PC-3 (cell line): ENCODE measurements at regions not wholly inside any gene's neighbourhood (a gene's known extent, or its start where the extent isn't known, plus 50 kb on each side); places are given as distances from the start of the nearest gene placed in this dataset.

ENCODE experiments used
- ATAC-seq: fragments of 200-7000 bp; cut with Tn5 transposase; 2 replicates; pipeline ENCODE4 v1.9.1; 2020; ENCODE audit warnings: mild to moderate bottlenecking, moderate library complexity
- BruUV-seq: library from RNA; stranded (reverse); fragments of 400-500 nt; replicated peaks from 2 replicates; lab custom pipeline; 2021; lab: Mats Ljungman, UMichigan
- CTCF ChIA-PET: fragments of 300-600 bp; sonication (Branson Sonifier 250); formaldehyde crosslinking; loops from one replicate; lab custom pipeline; 2022; ENCODE audit warnings: antibody characterized with exemption; lab: Charles Lee
- POLR2A ChIA-PET: fragments of 300-600 bp; sonication (Branson Sonifier 250); formaldehyde crosslinking; loops from one replicate; lab custom pipeline; 2022; ENCODE audit warnings: antibody characterized with exemption; ENCODE audit not compliant: unreplicated experiment; lab: Charles Lee
- DNase-seq: peaks from one replicate; pipeline ENCODE4 v3.0.0-alpha.2; 2015
- H2AFZ ChIP-seq: fragments of 300-600 bp; sonication (generic); 2 replicates; pipeline ENCODE4 v1.6.0; 2016; ENCODE audit warnings: antibody characterized with exemption, low read length
- H3F3A ChIP-seq: fragments of 300-600 bp; sonication (generic); one replicate; pipeline ENCODE4 v1.6.0; 2017; ENCODE audit warnings: antibody characterized with exemption, low read length, control low read depth, mild to moderate bottlenecking; ENCODE audit not compliant: unreplicated experiment
- H3K27ac ChIP-seq: fragments of 300-600 bp; sonication (generic); 2 replicates; pipeline ENCODE4 v1.5.1; 2016; ENCODE audit warnings: mild to moderate bottlenecking, low read length
- H3K27me3 ChIP-seq: fragments of 300-600 bp; sonication (generic); 2 replicates; pipeline ENCODE4 v1.6.1; 2016; ENCODE audit warnings: low read length, mixed read lengths
- H3K36me3 ChIP-seq: fragments of 300-600 bp; sonication (generic); 2 replicates; pipeline ENCODE4 v1.6.1; 2016; ENCODE audit warnings: low read depth, mixed run types, low read length, mixed read lengths
- H3K4me1 ChIP-seq: fragments of 300-600 bp; sonication (generic); 2 replicates; pipeline ENCODE4 v1.5.1; 2016; ENCODE audit warnings: low read length; ENCODE audit not compliant: insufficient read depth
- H3K4me2 ChIP-seq: fragments of 300-600 bp; sonication (generic); 2 replicates; pipeline ENCODE4 v1.6.0; 2016; ENCODE audit warnings: low read length
- H3K4me3 ChIP-seq: fragments of 300-600 bp; sonication (generic); 2 replicates; pipeline ENCODE4 v1.5.1; 2016; ENCODE audit warnings: mild to moderate bottlenecking, low read length, mixed read lengths
- H3K79me2 ChIP-seq: fragments of 300-600 bp; sonication (generic); 2 replicates; pipeline ENCODE4 v1.6.1; 2017; ENCODE audit warnings: low read length, mixed read lengths
- H3K9ac ChIP-seq: fragments of 300-600 bp; sonication (generic); 2 replicates; pipeline ENCODE4 v1.6.0; 2016; ENCODE audit warnings: mild to moderate bottlenecking, low read length
- H3K9me2 ChIP-seq: fragments of 300-600 bp; sonication (generic); replicated peaks from 2 replicates; pipeline ENCODE4 v1.6.1; 2016; ENCODE audit warnings: mixed run types, low read length, mixed read lengths
- H3K9me3 ChIP-seq: fragments of 300-600 bp; sonication (generic); 2 replicates; pipeline ENCODE4 v1.6.1; 2016; ENCODE audit warnings: low read length, mixed read lengths
- H4K20me1 ChIP-seq: fragments of 300-600 bp; sonication (generic); 2 replicates; pipeline ENCODE4 v1.6.1; 2016; ENCODE audit warnings: low read length, mixed read lengths
- CTCF ChIP-seq: fragments of 300-600 bp; sonication (generic); conservative IDR thresholded peaks from 2 replicates; pipeline ENCODE4 v1.5.1; 2017; ENCODE audit warnings: antibody characterized with exemption, low read depth, mild to moderate bottlenecking, low read length
- EZH2 ChIP-seq: fragments of 300-600 bp; sonication (generic); IDR thresholded peaks from one replicate; pipeline ENCODE4 v1.6.1; 2017; ENCODE audit warnings: antibody characterized with exemption, mild to moderate bottlenecking, low read length; ENCODE audit not compliant: unreplicated experiment
- EZH2phosphoT487 ChIP-seq: fragments of 300-600 bp; sonication (generic); IDR thresholded peaks from 2 replicates; pipeline ENCODE4 v1.6.1; 2018; ENCODE audit warnings: mild to moderate bottlenecking, antibody characterized with exemption, low read length, borderline replicate concordance
- intact Hi-C: fragments of 100-400 bp; cut with micrococcal nuclease; formaldehyde crosslinking; loops from 2 replicates; pipeline ENCODE4 v1.9.0; 2023

GRCh38 chr19:30151081-30151480, 209.0 kb downstream of the URI1 start:
- ChIA-PET POLR2A (no interaction called here), CTCF (no interaction called here)
- Histone ChIP-seq H3K27me3 (no peaks in the 10 kb centered on the region), H3K4me3 (no peak overlapping the region), H3K9me3 (no peaks in the 10 kb centered on the region), H3K4me2 (no peak overlapping the region), H4K20me1 (no peaks in the 10 kb centered on the region), H3K27ac (no peak overlapping the region), H3K36me3 (no peaks in the 10 kb centered on the region), H3K79me2 (no peaks in the 10 kb centered on the region), H3F3A (no peaks in the 10 kb centered on the region), H3K9me2 (no peaks in the 10 kb centered on the region), H3K9ac (no peak overlapping the region), H2AFZ (no peak overlapping the region), H3K4me1 (peaks cover 13% of the 10 kb centered on the region)
- ATAC-seq (no peak), DNase-seq (no peak)
- no peak for TF ChIP-seq EZH2
- TF ChIP-seq CTCF = no peak
- no peak for TF ChIP-seq EZH2phosphoT487
- no TSS peak for BruUV-seq
- intact Hi-C loops = no loop called here

- H3K4me3 ChIP-seq = no peak overlapping the region
- no peaks in the 10 kb centered on the region for H4K20me1 ChIP-seq
- no peaks in the 10 kb centered on the region for H3K9me2 ChIP-seq
- H3K9ac ChIP-seq = no peak overlapping the region
- H3K27me3 ChIP-seq = no peaks in the 10 kb centered on the region
- TF ChIP-seq EZH2phosphoT487 = no peak
- no peak for TF ChIP-seq CTCF
- no peak for TF ChIP-seq EZH2
- peaks cover 9% of the 10 kb centered on the region for H3K4me1 ChIP-seq
- ChIA-PET CTCF (no interaction called here), POLR2A (no interaction called here)
- H3F3A ChIP-seq = no peaks in the 10 kb centered on the region
- no peak overlapping the region for H3K4me2 ChIP-seq
- intact Hi-C loops = no loop called here
- no peak overlapping the region for H2AFZ ChIP-seq
- H3K9me3 ChIP-seq = no peaks in the 10 kb centered on the region
- no peak overlapping the region for H3K27ac ChIP-seq
- H3K79me2 ChIP-seq = no peaks in the 10 kb centered on the region
- no peak for DNase-seq
- no TSS peak for BruUV-seq
- no peak for ATAC-seq
- no peaks in the 10 kb centered on the region for H3K36me3 ChIP-seq
These were observed 210.7 kb downstream of the URI1 start for GRCh38 chr19:30152510-30153291.
